ENCODE measurements at regions not wholly inside any gene's neighbourhood (a gene's known extent, or its start where the extent isn't known, plus 50 kb on each side); places are given as distances from the start of the nearest gene placed in this dataset.

GRCh38 chr12:125954362-125954761, 889.1 kb downstream of the AACS start (continued):
- 0 out of 4 replicates have a peak, but pooled peaks of 1 of the 2 experiments have one; percentile 6 for TF ChIP-seq CTCF (conservative IDR thresholded peaks at IDR 0.05; ENCODE audit: low read depth in 2 of 2)

- TF ChIP-seq ETS1 (IDR thresholded peaks at IDR 0.05) (no peak), ZNF331 (CRISPR knock-in tag; IDR thresholded peaks at IDR 0.05; ENCODE audit: low read depth) (no peak), EZH2phosphoT487 (IDR thresholded peaks at IDR 0.05; ENCODE audit: unreplicated experiment) (no peak), CREB1 (CRISPR knock-in tag; IDR thresholded peaks at IDR 0.05; ENCODE audit: low read depth) (no peak), STAT1 (IDR thresholded peaks at IDR 0.05; ENCODE audit: unreplicated experiment) (no peak), EZH2 (IDR thresholded peaks at IDR 0.05; ENCODE audit: low read depth, unreplicated experiment) (no peak), JUNB (IDR thresholded peaks at IDR 0.05; ENCODE audit: unreplicated experiment) (no peak), CTCF (conservative IDR thresholded peaks at IDR 0.05; ENCODE audit: low read depth in 2 of 2) (no peak), NANOG (IDR thresholded peaks at IDR 0.05; ENCODE audit: borderline replicate concordance) (no peak), ZNF114 (CRISPR knock-in tag; IDR thresholded peaks at IDR 0.05) (no peak)
- H3F3A ChIP-seq (replicated peaks; ENCODE audit: low read depth), result no peaks in the 10 kb centered on the region
- no peaks in the 10 kb centered on the region for H4K20me1 ChIP-seq (replicated peaks; ENCODE audit: insufficient read depth)
Observed at GRCh38 chr12:125956186-125956585, 891.0 kb downstream of the AACS start.

More at GRCh38 chr12:125956186-125956585, 891.0 kb downstream of the AACS start:
- Histone ChIP-seq H3K36me3 (ENCODE audit: insufficient read depth) (no peaks in the 10 kb centered on the region), H3K4me3 (no peak overlapping the region), H3K27ac (ENCODE audit: low read depth) (no peak overlapping the region), H3K27me3 (ENCODE audit: insufficient read depth) (no peaks in the 10 kb centered on the region), H3K4me1 (ENCODE audit: insufficient read depth) (no peaks in the 10 kb centered on the region), H3K9me2 (ENCODE audit: insufficient read depth) (no peaks in the 10 kb centered on the region), H2AFZ (no peak overlapping the region), H3K4me2 (no peak overlapping the region), H3K79me2 (replicated peaks; ENCODE audit: insufficient read depth) (no peaks in the 10 kb centered on the region)
- no peaks in the 10 kb centered on the region for H3K4me1 Mint-ChIP-seq
- ATAC-seq, result no peak
- H3K27me3 Mint-ChIP-seq (ENCODE audit: insufficient read depth, low read depth, poor library complexity), result no peaks in the 10 kb centered on the region
- H3K9me3 Mint-ChIP-seq, result peaks cover 98% of the 10 kb centered on the region
- H3K4me3 Mint-ChIP-seq, result no peak overlapping the region
- peaks cover 44% of the 10 kb centered on the region for H3K36me3 Mint-ChIP-seq (ENCODE audit: low read depth)
- DNase-seq (ENCODE audit: low spot score), result no peak
- no peak overlapping the region for H3K27ac Mint-ChIP-seq
